ENCODE measurements at regions not wholly inside any gene's neighbourhood (a gene's known extent, or its start where the extent isn't known, plus 50 kb on each side); places are given as distances from the start of the nearest gene placed in this dataset.

GRCh38 chr5:124653666-124654065, 92.8 kb downstream of the ZNF608 start:
- Histone ChIP-seq H3K79me2 (ENCODE audit: insufficient read depth, low read length) (peaks cover 6% of the 10 kb centered on the region; the same call in 1 of the 2 replicates), H3K4ac (ENCODE audit: low read depth, low read length) (no peak overlapping the region), H2BK12ac (ENCODE audit: insufficient read length, low read depth, low read length) (no peak overlapping the region), H3T11ph (ENCODE audit: low read length) (no peak overlapping the region), H2BK15ac (ENCODE audit: low read depth, low read length) (no peak overlapping the region), H3K9ac (ENCODE audit: extremely low read depth, insufficient read length, low read length) (no peak overlapping the region), H3K79me1 (ENCODE audit: insufficient read depth, low read depth, low read length, poor library complexity, severe bottlenecking) (peaks cover 2% of the 10 kb centered on the region), H3K9me3 (ENCODE audit: control insufficient read depth, low read depth, low read length) (no peaks in the 10 kb centered on the region), H2AFZ (ENCODE audit: low read length) (no peak overlapping the region), H3K23me2 (ENCODE audit: insufficient read length, low read depth, low read length, poor library complexity, severe bottlenecking) (peaks cover 4% of the 10 kb centered on the region), H3K27me3 (ENCODE audit: insufficient read depth, low read length) (no peaks in the 10 kb centered on the region), H3K4me1 (ENCODE audit: insufficient read depth, low read length) (peaks cover 7% of the 10 kb centered on the region; the same call in 1 of the 2 replicates), H2BK20ac (ENCODE audit: low read depth, low read length, poor library complexity, severe bottlenecking) (no peak overlapping the region), H3K27ac (ENCODE audit: insufficient read length, low read depth, low read length) (no peak overlapping the region), H3K18ac (ENCODE audit: insufficient read length, low read depth, low read length) (no peak overlapping the region), H3K56ac (ENCODE audit: insufficient read length, low read depth, low read length) (no peak overlapping the region), H4K8ac (replicated peaks; ENCODE audit: insufficient read length, low read depth, low read length) (no peak overlapping the region), H3K4me2 (ENCODE audit: insufficient read depth, insufficient read length, low read length) (no peak overlapping the region), H4K5ac (ENCODE audit: insufficient read length, low read depth, low read length) (no peak overlapping the region), H3K23ac (ENCODE audit: insufficient read length, low read depth, low read length) (no peak overlapping the region), H4K20me1 (ENCODE audit: control insufficient read depth, insufficient read depth, insufficient read length) (no peaks in the 10 kb centered on the region), H4K91ac (ENCODE audit: insufficient read length, low read depth, low read length) (no peak overlapping the region), H2BK5ac (ENCODE audit: insufficient read length, low read length) (no peak overlapping the region), H3K14ac (ENCODE audit: insufficient read depth, low read length) (no peak overlapping the region), H2AK5ac (ENCODE audit: insufficient read length, low read length) (no peak overlapping the region), H2BK120ac (ENCODE audit: low read depth, low read length, poor library complexity, severe bottlenecking) (no peak overlapping the region)
- WGBS (ENCODE audit: extremely low coverage, insufficient read length, low lambda C conversion rate) = no CpG with 5 or more reads among the region's 3 CpGs
- H3K27ac Mint-ChIP-seq = no peak overlapping the region
- peaks cover 9 to 13% (median 12%) of the 10 kb centered on the region in 3 experiments; a peak in 6 of 7 replicates for H3K36me3 Mint-ChIP-seq (ENCODE audit: insufficient read depth in 1 of 3, low read depth in 3 of 3)
- no peaks in the 10 kb centered on the region for H3K9me3 Mint-ChIP-seq
- no peak for DNase-seq
- H3K4me1 Mint-ChIP-seq = peaks cover 42 to 45% of the 10 kb centered on the region in 2 experiments
- no peaks in the 10 kb centered on the region; the same call in 1 of the 2 replicates for H3K27me3 Mint-ChIP-seq (ENCODE audit: low read depth)
- peak overlapping the region in 1 of 2 experiments; percentile 16; a peak in 1 of 5 replicates for H3K4me3 Mint-ChIP-seq
- TF ChIP-seq CTCF (conservative IDR thresholded peaks at IDR 0.05) = no peak
